K562 (cell line): ENCODE measurements at regions not wholly inside any gene's neighbourhood (a gene's known extent, or its start where the extent isn't known, plus 50 kb on each side); places are given as distances from the start of the nearest gene placed in this dataset.

ENCODE experiments used
- ATAC-seq: fragments of 200-7000 bp; cut with Tn5 transposase; 3 replicates; pipeline ENCODE4 v1.9.1; 2020; ENCODE audit warnings: moderate library complexity
- BruUV-seq: library from RNA; stranded (reverse); fragments of 400-500 nt; replicated peaks from 2 replicates; lab custom pipeline; 2021; lab: Mats Ljungman, UMichigan
- CTCF ChIA-PET: fragments of 300-600 bp; formaldehyde crosslinking; extraction: SDS; loops from one replicate; lab custom pipeline; 2021; ENCODE audit warnings: low intra/inter-chr PET ratio; lab: Yijun Ruan, JAX
- POLR2A ChIA-PET: fragments of 300-600, 350-650 bp; sonication (Branson Sonifier 250); formaldehyde crosslinking; extraction: SDS; loops from one replicate; lab custom pipeline; 2021; ENCODE audit warnings: antibody characterized with exemption, inconsistent platforms; lab: Yijun Ruan, JAX
- DNase-seq, 4 experiments: peaks; one replicate each; pipeline versions ENCODE4 v3.0.0 to v3.0.0-alpha.2; 2011 to 2018; ENCODE audit warnings: low spot score in 3 of 4, mixed read lengths in 3 of 4; ENCODE audit errors: extremely low read depth in 1 of 4
- FAIRE-seq: peaks from 2 replicates; lab custom pipeline; 2011; peaks lifted over from hg19 to GRCh38; lab: Jason Lieb, UNC
- H2AFZ ChIP-seq: 2 replicates; pipeline ENCODE4 v1.6.0; 2011; ENCODE audit warnings: low read depth, low read length, control low read depth, inconsistent platforms
- H3K27ac ChIP-seq: fragments of 200-600 bp; 3 replicates; pipeline ENCODE4 v1.8.0; 2011; ENCODE audit warnings: low read depth, mild to moderate bottlenecking, control low read depth, inconsistent platforms, low read length, moderate library complexity, mixed read lengths; ENCODE audit errors: extremely low read depth
- H3K27me3 ChIP-seq, 2 experiments: fragments of 300-600 bp in 1 of 2; 2 replicates in 1 of 2; 3 replicates in 1 of 2; pipeline versions ENCODE4 v1.6.0 to v1.8.0; 2011; ENCODE audit warnings: inconsistent platforms in 2 of 2, low read length in 2 of 2, mild to moderate bottlenecking in 1 of 2, mixed read lengths in 1 of 2, moderate library complexity in 1 of 2; ENCODE audit not compliant: control insufficient read depth in 2 of 2, insufficient read depth in 2 of 2
- H3K36me3 ChIP-seq: fragments of 300-600 bp; 3 replicates; pipeline ENCODE4 v1.8.0; 2011; ENCODE audit warnings: mild to moderate bottlenecking, low read length, inconsistent platforms; ENCODE audit not compliant: control insufficient read depth, insufficient read depth
- H3K4me1 ChIP-seq, 2 experiments: fragments of 200-600 bp in 1 of 2; replicated peaks in 1 of 2; 2 replicates in 1 of 2; 3 replicates in 1 of 2; pipeline versions ENCODE4 v1.5.1 to v1.8.0; 2011; ENCODE audit warnings: inconsistent platforms in 2 of 2, low read length in 2 of 2, mild to moderate bottlenecking in 1 of 2, mixed read lengths in 1 of 2, moderate library complexity in 1 of 2; ENCODE audit not compliant: control insufficient read depth in 2 of 2, insufficient read depth in 2 of 2
- H3K4me2 ChIP-seq: 2 replicates; pipeline ENCODE4 v1.6.1; 2011; ENCODE audit warnings: low read length, control low read depth, inconsistent platforms, mixed read lengths; ENCODE audit not compliant: insufficient read depth
- H3K4me3 ChIP-seq: fragments of 200-600 bp; sonication (generic), shearing (Covaris generic); 2 replicates; pipeline ENCODE4 v1.5.1; 2016; ENCODE audit warnings: control low read depth, inconsistent platforms
- H3K79me2 ChIP-seq: fragments of 200-600 bp; 3 replicates; pipeline ENCODE4 v1.8.0; 2011; ENCODE audit warnings: low read length, inconsistent platforms; ENCODE audit not compliant: control insufficient read depth, insufficient read depth
- H3K9ac ChIP-seq, 2 experiments: 2 replicates each; pipeline versions ENCODE4 v1.6.0 to v1.6.1; 2011; ENCODE audit warnings: low read depth in 2 of 2, low read length in 2 of 2, control low read depth in 1 of 2, inconsistent platforms in 1 of 2, mild to moderate bottlenecking in 1 of 2, mixed read lengths in 1 of 2; ENCODE audit not compliant: insufficient read depth in 1 of 2
- H3K9me1 ChIP-seq: one replicate; pipeline ENCODE4 v1.6.0; 2011; ENCODE audit warnings: inconsistent platforms, mild to moderate bottlenecking, low read length, moderate library complexity; ENCODE audit not compliant: control insufficient read depth, insufficient read depth
- H3K9me3 ChIP-seq: replicated peaks from 2 replicates; pipeline ENCODE4 v1.5.1; 2011; ENCODE audit warnings: low read depth, low read length, inconsistent platforms; ENCODE audit not compliant: control insufficient read depth, insufficient read depth
- H4K20me1 ChIP-seq: replicated peaks from 2 replicates; pipeline ENCODE4 v1.6.1; 2011; ENCODE audit warnings: low read length, inconsistent platforms, mixed read lengths; ENCODE audit not compliant: control insufficient read depth, insufficient read depth
- DEAF1 ChIP-seq: fragments of 450-650 bp; formaldehyde crosslinking; IDR thresholded peaks from 2 replicates; pipeline ENCODE4 v1.4.0; 2020; ENCODE audit warnings: mild to moderate bottlenecking, moderate library complexity
- DMBX1 ChIP-seq: fragments of 250-450 bp; sonication (Bioruptor Pico); IDR thresholded peaks from 2 replicates; pipeline ENCODE4 v1.8.0; 2022; ENCODE audit warnings: inconsistent platforms, mild to moderate bottlenecking, moderate library complexity, borderline replicate concordance
- E4F1 ChIP-seq: fragments of 250-450 bp; sonication (Bioruptor Pico); IDR thresholded peaks from 2 replicates; pipeline ENCODE4 v1.5.0; 2021; ENCODE audit warnings: mild to moderate bottlenecking, borderline replicate concordance
- GABPB1 ChIP-seq: sonication (generic); formaldehyde crosslinking; IDR thresholded peaks from 2 replicates; pipeline ENCODE4 v1.8.0; 2022; ENCODE audit warnings: mild to moderate bottlenecking, missing genetic modification reagents
- HIVEP1 ChIP-seq: fragments of 250-450 bp; sonication (Bioruptor Pico); IDR thresholded peaks from 2 replicates; pipeline ENCODE4 v1.4.0; 2020; ENCODE audit warnings: mild to moderate bottlenecking
- HMGN3 ChIP-seq: IDR thresholded peaks from 2 replicates; pipeline ENCODE4 v1.6.1; 2011; ENCODE audit warnings: borderline replicate concordance, low read depth, mild to moderate bottlenecking, mixed read lengths, low read length; ENCODE audit not compliant: insufficient read length; ENCODE audit errors: extremely low read depth
- ILK ChIP-seq: fragments of 450-650 bp; IDR thresholded peaks from 2 replicates; pipeline ENCODE4 v1.6.1; 2016; ENCODE audit warnings: missing genetic modification characterization, low read depth, mild to moderate bottlenecking, missing compliant biosample characterization, moderate library complexity, borderline replicate concordance
- MIER1 ChIP-seq: fragments of 450-650 bp; IDR thresholded peaks from 2 replicates; pipeline ENCODE4 v1.6.1; 2016; ENCODE audit warnings: antibody characterized with exemption, mild to moderate bottlenecking, low read depth
- MYC ChIP-seq, 2 experiments: fragments of 250-450 bp in 1 of 2; sonication (Bioruptor Pico) in 1 of 2; IDR thresholded peaks; 2 replicates each; pipeline versions ENCODE4 v1.5.1 to v1.6.1; 2012 to 2021; ENCODE audit warnings: low read depth in 2 of 2, borderline replicate concordance in 1 of 2, improper control_type of control experiment in 1 of 2, low read length in 1 of 2, mild to moderate bottlenecking in 1 of 2, moderate library complexity in 1 of 2
- NCOA4 ChIP-seq: fragments of 450-650 bp; IDR thresholded peaks from 2 replicates; pipeline ENCODE4 v1.6.1; 2018; ENCODE audit warnings: mild to moderate bottlenecking; ENCODE audit not compliant: partially characterized antibody
- NRF1 ChIP-seq, 2 experiments: fragments of 450-650 bp; IDR thresholded peaks in 1 of 2; conservative IDR thresholded peaks in 1 of 2; 2 replicates each; pipeline ENCODE4 v1.6.1; 2014; ENCODE audit warnings: mild to moderate bottlenecking in 2 of 2
- XRCC3 ChIP-seq: fragments of 450-650 bp; IDR thresholded peaks from 2 replicates; pipeline ENCODE4 v1.6.1; 2017; ENCODE audit warnings: mild to moderate bottlenecking, moderate library complexity
- ZBTB8A ChIP-seq: fragments of 450-650 bp; IDR thresholded peaks from 2 replicates; pipeline ENCODE4 v1.6.1; 2018; ENCODE audit warnings: mild to moderate bottlenecking, moderate library complexity; ENCODE audit not compliant: partially characterized antibody
- ZNF282 ChIP-seq: sonication (generic); formaldehyde crosslinking; IDR thresholded peaks from 2 replicates; pipeline ENCODE4 v1.8.1; 2023; ENCODE audit warnings: missing genetic modification reagents
- ZNF408 ChIP-seq: fragments of 250-450 bp; sonication (Bioruptor Pico); IDR thresholded peaks from 2 replicates; pipeline ENCODE4 v1.4.0; 2020; ENCODE audit warnings: low read depth, mild to moderate bottlenecking, moderate library complexity
- ZNF586 ChIP-seq: fragments of 450-650 bp; formaldehyde crosslinking; conservative IDR thresholded peaks from 2 replicates; pipeline ENCODE4 v1.4.0; 2020; ENCODE audit warnings: mild to moderate bottlenecking, moderate library complexity
- WGBS: fragments of 100-300 bp; shearing (Covaris generic); methylation state at CpG from one replicate; pipeline ENCODE4 v1.1.6; 2016; ENCODE audit warnings: low coverage, mixed read lengths; ENCODE audit not compliant: insufficient coverage; ENCODE audit errors: missing lambda C conversion rate; 5-methylcytosine and 5-hydroxymethylcytosine counted together
- in situ Hi-C: fragments of 300-500 bp; cut with MboI; formaldehyde crosslinking; loops from 4 replicates; pipeline ENCODE4 v1.15.0; 2018; ENCODE audit warnings: inconsistent platforms, mixed read lengths
- intact Hi-C: fragments of 100-400 bp; cut with micrococcal nuclease; formaldehyde crosslinking; loops from 2 replicates; pipeline ENCODE4 v1.14.2; 2022

GRCh38 chr4:26032630-26033317 is 118.8 kb downstream of the SMIM20 start:
- intact Hi-C loops, result no loop called here
- no peak overlapping the region for H3K4me2 ChIP-seq
- FAIRE-seq (no peak), ATAC-seq (no peak), DNase-seq (no peak)
- no TSS peak for BruUV-seq
- no peaks in the 10 kb centered on the region for H4K20me1 ChIP-seq
- no peak overlapping the region for H3K27ac ChIP-seq
- no peaks in the 10 kb centered on the region for H3K9me3 ChIP-seq
- WGBS, result under 1% methylated on average over 7 of the region's 7 CpGs
- no peak overlapping the region for H2AFZ ChIP-seq
- H3K9me1 ChIP-seq, result no peaks in the 10 kb centered on the region
- H3K36me3 ChIP-seq, result no peaks in the 10 kb centered on the region
- no peaks in the 10 kb centered on the region for H3K79me2 ChIP-seq
- H3K4me3 ChIP-seq, result no peak overlapping the region
- ChIA-PET POLR2A (no interaction called here), CTCF (no interaction called here)
- in situ Hi-C loops, result no loop called here
- peaks cover 6 to 31% of the 10 kb centered on the region in 2 experiments; a peak in 4 of 5 replicates for H3K27me3 ChIP-seq
- no peak overlapping the region for H3K9ac ChIP-seq
- peaks cover 0 to 7% of the 10 kb centered on the region in 2 experiments; a peak in 2 of 5 replicates for H3K4me1 ChIP-seq
- TF ChIP-seq XRCC3 (no peak), E4F1 (CRISPR knock-in tag) (no peak), MIER1 (no peak), ZNF408 (CRISPR knock-in tag) (no peak), DMBX1 (no peak), GABPB1 (no peak), ILK (tag) (no peak), ZNF282 (CRISPR knock-in tag) (no peak), NCOA4 (no peak), MYC (IDR thresholded peaks at IDR 0.05; ENCODE audit: low read depth, low read length) (no peak), MYC (CRISPR knock-in tag; IDR thresholded peaks at IDR 0.05; ENCODE audit: borderline replicate concordance, low read depth) (no peak), HMGN3 (no peak), DEAF1 (CRISPR knock-in tag) (no peak), ZBTB8A (no peak), NRF1 (conservative IDR thresholded peaks at IDR 0.05 in 1 of 2, IDR thresholded peaks at IDR 0.05 in 1 of 2) (no peak), ZNF586 (no peak), HIVEP1 (CRISPR knock-in tag) (no peak)
